ENCODE measurements at regions not wholly inside any gene's neighbourhood (a gene's known extent, or its start where the extent isn't known, plus 50 kb on each side); places are given as distances from the start of the nearest gene placed in this dataset.

DNA sequence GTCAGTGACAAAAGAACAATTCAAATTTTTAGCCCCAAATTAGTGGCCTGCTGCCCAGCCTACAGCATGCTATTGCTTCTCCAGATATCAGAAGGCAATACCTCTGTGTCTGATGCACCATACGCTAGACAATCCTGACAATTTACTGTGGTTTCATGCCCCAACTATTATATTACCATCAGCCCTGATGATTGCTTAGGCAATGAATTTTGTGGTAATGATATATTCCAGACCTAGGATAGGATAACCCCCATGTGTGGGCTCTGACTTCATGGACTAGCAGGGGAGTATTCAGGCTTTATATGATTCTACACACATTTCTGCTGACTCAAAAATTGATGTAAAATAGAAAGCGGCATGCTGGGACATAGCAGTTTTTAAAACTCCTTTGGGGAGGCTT, 168.7 kb upstream of the FST start:
- TF ChIP-seq, protein P1, sequence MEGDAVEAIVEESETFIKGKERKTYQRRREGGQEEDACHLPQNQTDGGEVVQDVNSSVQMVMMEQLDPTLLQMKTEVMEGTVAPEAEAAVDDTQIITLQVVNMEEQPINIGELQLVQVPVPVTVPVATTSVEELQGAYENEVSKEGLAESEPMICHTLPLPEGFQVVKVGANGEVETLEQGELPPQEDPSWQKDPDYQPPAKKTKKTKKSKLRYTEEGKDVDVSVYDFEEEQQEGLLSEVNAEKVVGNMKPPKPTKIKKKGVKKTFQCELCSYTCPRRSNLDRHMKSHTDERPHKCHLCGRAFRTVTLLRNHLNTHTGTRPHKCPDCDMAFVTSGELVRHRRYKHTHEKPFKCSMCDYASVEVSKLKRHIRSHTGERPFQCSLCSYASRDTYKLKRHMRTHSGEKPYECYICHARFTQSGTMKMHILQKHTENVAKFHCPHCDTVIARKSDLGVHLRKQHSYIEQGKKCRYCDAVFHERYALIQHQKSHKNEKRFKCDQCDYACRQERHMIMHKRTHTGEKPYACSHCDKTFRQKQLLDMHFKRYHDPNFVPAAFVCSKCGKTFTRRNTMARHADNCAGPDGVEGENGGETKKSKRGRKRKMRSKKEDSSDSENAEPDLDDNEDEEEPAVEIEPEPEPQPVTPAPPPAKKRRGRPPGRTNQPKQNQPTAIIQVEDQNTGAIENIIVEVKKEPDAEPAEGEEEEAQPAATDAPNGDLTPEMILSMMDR (IDR thresholded peaks at IDR 0.05), result no peak
- no peak for TF ChIP-seq ZFX (IDR thresholded peaks at IDR 0.05; ENCODE audit: borderline replicate concordance)
